Natural killer cell (primary cell): ENCODE measurements at regions not wholly inside any gene's neighbourhood (a gene's known extent, or its start where the extent isn't known, plus 50 kb on each side); places are given as distances from the start of the nearest gene placed in this dataset.

Source experiments
- ATAC-seq, 3 donors: fragments of 150-1000 bp in 2 of 3; fragments of 200-7000 bp in 1 of 3; cut with Tn5 transposase; 1 replicate in 1 of 3; 2 replicates in 2 of 3; pipeline ENCODE4 v1.10.0; 2021; ENCODE audit warnings: mild to moderate bottlenecking in 2 of 3, moderate library complexity in 2 of 3
- DNase-seq, 2 donors: peaks; one replicate each; pipeline versions ENCODE4 v3.0.0 to v3.0.0-alpha.2; 2013 to 2021; ENCODE audit warnings: mixed read lengths in 1 of 2
- H3K27ac ChIP-seq: one replicate; pipeline ENCODE4 v1.5.1; 2013; ENCODE audit warnings: mild to moderate bottlenecking, low read length
- H3K27me3 ChIP-seq: one replicate; pipeline ENCODE4 v1.6.1; 2013; ENCODE audit warnings: low read length; ENCODE audit not compliant: control insufficient read depth, insufficient read depth
- H3K36me3 ChIP-seq: one replicate; pipeline ENCODE4 v1.6.1; 2013; ENCODE audit warnings: low read length; ENCODE audit not compliant: control insufficient read depth, insufficient read depth
- H3K4me1 ChIP-seq: one replicate; pipeline ENCODE4 v1.6.1; 2013; ENCODE audit warnings: low read length; ENCODE audit not compliant: control insufficient read depth, insufficient read depth
- H3K4me3 ChIP-seq: one replicate; pipeline ENCODE4 v1.5.1; 2013; ENCODE audit warnings: low read length
- H3K9me3 ChIP-seq: one replicate; pipeline ENCODE4 v1.6.1; 2013; ENCODE audit warnings: low read length; ENCODE audit not compliant: control insufficient read depth, insufficient read depth
- H3K27ac Mint-ChIP-seq, 2 donors: one replicate each; pipeline ENCODE4 v1.8.0; 2022; ENCODE audit warnings: mild to moderate bottlenecking in 2 of 2, mixed read lengths in 2 of 2, moderate library complexity in 1 of 2
- H3K27me3 Mint-ChIP-seq, 2 donors: one replicate each; pipeline ENCODE4 v1.8.0; 2022; ENCODE audit warnings: low read depth in 2 of 2, mixed read lengths in 2 of 2
- H3K36me3 Mint-ChIP-seq: one replicate; pipeline ENCODE4 v1.8.0; 2022; ENCODE audit warnings: mixed read lengths
- H3K4me1 Mint-ChIP-seq, 2 donors: one replicate each; pipeline ENCODE4 v1.8.0; 2022; ENCODE audit warnings: mixed read lengths in 2 of 2
- H3K4me3 Mint-ChIP-seq: one replicate; pipeline ENCODE4 v1.8.0; 2022; ENCODE audit warnings: mild to moderate bottlenecking, moderate library complexity, mixed read lengths
- H3K9me3 Mint-ChIP-seq, 2 donors: one replicate each; pipeline ENCODE4 v1.8.0; 2022; ENCODE audit warnings: mixed read lengths in 2 of 2
- WGBS: methylation state at CpG from one replicate; pipeline ENCODE4 v1.1.7; 2013; ENCODE audit warnings: missing lambda C conversion rate; ENCODE audit not compliant: insufficient coverage; 5-methylcytosine and 5-hydroxymethylcytosine counted together
- intact Hi-C: fragments of 100-400 bp; cut with micrococcal nuclease; formaldehyde crosslinking; loops from one replicate; pipeline ENCODE4 v1.14.2; 2022
- TF ChIP-seq, protein P1 (sequence below): fragments of 200-600 bp; IDR thresholded peaks from one replicate; pipeline ENCODE4 v1.8.0; 2022; ENCODE audit warnings: antibody characterized with exemption

- H3K4me1 Mint-ChIP-seq = no peaks in the 10 kb centered on the region
- Histone ChIP-seq H3K9me3 (no peaks in the 10 kb centered on the region), H3K4me1 (no peaks in the 10 kb centered on the region), H3K36me3 (no peaks in the 10 kb centered on the region), H3K27me3 (no peaks in the 10 kb centered on the region), H3K4me3 (no peak overlapping the region), H3K27ac (no peak overlapping the region)
- H3K36me3 Mint-ChIP-seq = no peaks in the 10 kb centered on the region
- no peak overlapping the region for H3K27ac Mint-ChIP-seq
- intact Hi-C loops = no loop called here
- DNase-seq (no peak), ATAC-seq (no peak)
- H3K4me3 Mint-ChIP-seq = no peak overlapping the region
- peaks cover 7% of the 10 kb centered on the region in 2 donors for H3K9me3 Mint-ChIP-seq
- WGBS = 77% methylated on average over 5 of the region's 5 CpGs
- TF ChIP-seq, protein P1, sequence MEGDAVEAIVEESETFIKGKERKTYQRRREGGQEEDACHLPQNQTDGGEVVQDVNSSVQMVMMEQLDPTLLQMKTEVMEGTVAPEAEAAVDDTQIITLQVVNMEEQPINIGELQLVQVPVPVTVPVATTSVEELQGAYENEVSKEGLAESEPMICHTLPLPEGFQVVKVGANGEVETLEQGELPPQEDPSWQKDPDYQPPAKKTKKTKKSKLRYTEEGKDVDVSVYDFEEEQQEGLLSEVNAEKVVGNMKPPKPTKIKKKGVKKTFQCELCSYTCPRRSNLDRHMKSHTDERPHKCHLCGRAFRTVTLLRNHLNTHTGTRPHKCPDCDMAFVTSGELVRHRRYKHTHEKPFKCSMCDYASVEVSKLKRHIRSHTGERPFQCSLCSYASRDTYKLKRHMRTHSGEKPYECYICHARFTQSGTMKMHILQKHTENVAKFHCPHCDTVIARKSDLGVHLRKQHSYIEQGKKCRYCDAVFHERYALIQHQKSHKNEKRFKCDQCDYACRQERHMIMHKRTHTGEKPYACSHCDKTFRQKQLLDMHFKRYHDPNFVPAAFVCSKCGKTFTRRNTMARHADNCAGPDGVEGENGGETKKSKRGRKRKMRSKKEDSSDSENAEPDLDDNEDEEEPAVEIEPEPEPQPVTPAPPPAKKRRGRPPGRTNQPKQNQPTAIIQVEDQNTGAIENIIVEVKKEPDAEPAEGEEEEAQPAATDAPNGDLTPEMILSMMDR = no peak
- H3K27me3 Mint-ChIP-seq = no peaks in the 10 kb centered on the region
Measured at GRCh38 chr2:219965287-219966194, 338.1 kb downstream of the SLC4A3 start.

DNA sequence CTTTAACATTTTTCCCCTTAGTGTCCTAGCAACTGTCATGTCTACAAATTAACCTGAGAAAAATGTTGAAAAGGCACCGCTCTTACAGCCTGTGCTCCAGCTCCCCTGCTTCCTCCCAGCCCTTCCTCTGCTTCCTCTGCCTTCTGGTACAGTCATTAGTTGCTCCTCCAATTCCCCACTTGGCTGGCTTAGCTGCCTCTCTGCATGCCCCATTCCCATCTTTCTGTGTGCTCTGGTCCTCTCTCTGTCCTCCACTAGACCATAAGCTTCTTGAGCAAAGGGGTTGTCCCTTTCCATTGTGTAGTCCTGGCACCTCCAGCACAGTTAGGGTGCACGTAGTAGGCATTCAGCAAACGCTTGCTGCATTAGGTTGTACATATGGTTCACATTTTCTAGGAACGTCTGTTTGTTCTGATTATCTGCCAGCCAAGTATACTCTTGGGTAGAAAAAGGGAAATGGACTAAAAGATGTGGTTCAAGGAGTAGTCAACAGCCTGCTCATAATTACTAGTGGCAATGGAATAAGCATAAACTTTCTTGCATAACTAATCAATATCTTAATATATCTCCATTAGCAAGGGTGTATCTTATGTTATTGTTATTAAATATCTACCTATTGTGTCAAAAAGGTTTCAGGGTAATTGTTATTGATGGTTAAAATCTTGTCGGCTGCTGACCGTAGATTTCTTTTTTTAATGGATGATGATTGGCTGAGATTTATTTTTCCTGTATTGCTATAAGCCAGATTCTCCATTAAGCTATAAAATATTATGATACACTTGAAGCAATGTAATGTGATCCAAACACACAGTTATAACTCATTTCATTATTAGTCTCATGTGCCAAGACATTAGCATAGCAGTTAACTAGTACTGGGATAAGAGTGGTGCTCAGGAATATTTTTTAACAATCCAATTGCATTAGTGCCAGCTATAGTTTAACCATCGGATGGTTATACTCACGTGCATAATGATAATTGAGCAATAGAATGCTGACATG is 340.1 kb downstream of the SLC4A3 start:
- H3K27me3 Mint-ChIP-seq = no peaks in the 10 kb centered on the region
- peaks cover 6 to 7% of the 10 kb centered on the region in 2 donors for H3K9me3 Mint-ChIP-seq
- Histone ChIP-seq H3K9me3 (no peaks in the 10 kb centered on the region), H3K4me3 (no peak overlapping the region), H3K27me3 (no peaks in the 10 kb centered on the region), H3K36me3 (no peaks in the 10 kb centered on the region), H3K27ac (no peak overlapping the region), H3K4me1 (no peaks in the 10 kb centered on the region)
- no peak for DNase-seq
- no peaks in the 10 kb centered on the region for H3K36me3 Mint-ChIP-seq
- no peak overlapping the region for H3K27ac Mint-ChIP-seq
- H3K4me3 Mint-ChIP-seq = no peak overlapping the region
- WGBS = 83% methylated on average over 6 of the region's 8 CpGs
- TF ChIP-seq, protein P1 = no peak
- intact Hi-C loops = no loop called here
- H3K4me1 Mint-ChIP-seq = no peaks in the 10 kb centered on the region
- no peak for ATAC-seq

- no peak overlapping the region for H3K4me3 ChIP-seq
- no peaks in the 10 kb centered on the region for H3K36me3 Mint-ChIP-seq
- H3K9me3 ChIP-seq = no peaks in the 10 kb centered on the region
- H3K9me3 Mint-ChIP-seq = peaks cover 2 to 6% of the 10 kb centered on the region in 2 donors
- no peak overlapping the region for H3K4me3 Mint-ChIP-seq
- no peaks in the 10 kb centered on the region for H3K36me3 ChIP-seq
- no peaks in the 10 kb centered on the region for H3K27me3 Mint-ChIP-seq
- TF ChIP-seq, protein P1 = no peak
- no peaks in the 10 kb centered on the region for H3K4me1 Mint-ChIP-seq
- WGBS = 82% methylated on average over 6 of the region's 6 CpGs
- H3K27ac ChIP-seq = no peak overlapping the region
- H3K27me3 ChIP-seq = no peaks in the 10 kb centered on the region
- ATAC-seq (no peak), DNase-seq (no peak)
- intact Hi-C loops = no loop called here
- H3K4me1 ChIP-seq = no peaks in the 10 kb centered on the region
- no peak overlapping the region for H3K27ac Mint-ChIP-seq
Measured at GRCh38 chr2:219968685-219969345, 341.4 kb downstream of the SLC4A3 start.
